Ectodermal cell (in vitro differentiated cells): ENCODE measurements at regions not wholly inside any gene's neighbourhood (a gene's known extent, or its start where the extent isn't known, plus 50 kb on each side); places are given as distances from the start of the nearest gene placed in this dataset.
"Not testable (repeated sequence)": the region's sequence is repeated elsewhere in the genome, so short reads cannot be mapped to it uniquely, and the experiment has no call there.

ENCODE experiments used
- H3K27ac ChIP-seq: 2 replicates; pipeline ENCODE4 v1.7.0; 2013; ENCODE audit warnings: mild to moderate bottlenecking, low read depth, low read length; ENCODE audit not compliant: insufficient read depth, poor library complexity, severe bottlenecking
- H3K27me3 ChIP-seq: 2 replicates; pipeline ENCODE4 v1.7.0; 2013; ENCODE audit warnings: mild to moderate bottlenecking, low read length; ENCODE audit not compliant: insufficient read depth, control insufficient read depth, poor library complexity, severe bottlenecking
- H3K36me3 ChIP-seq: one replicate; pipeline ENCODE4 v1.7.0; 2013; ENCODE audit warnings: low read length; ENCODE audit not compliant: control insufficient read depth, insufficient read depth
- H3K4me1 ChIP-seq: one replicate; pipeline ENCODE4 v1.7.0; 2013; ENCODE audit warnings: low read length; ENCODE audit not compliant: control insufficient read depth, insufficient read depth
- H3K4me3 ChIP-seq: 2 replicates; pipeline ENCODE4 v1.7.0; 2013; ENCODE audit warnings: low read depth, low read length, control low read depth; ENCODE audit not compliant: insufficient read depth
- H3K9me3 ChIP-seq: 2 replicates; pipeline ENCODE4 v1.7.0; 2013; ENCODE audit warnings: mild to moderate bottlenecking, low read length, moderate library complexity; ENCODE audit not compliant: control insufficient read depth
- WGBS, 2 experiments: methylation state at CpG; one replicate each; pipeline ENCODE4 v1.1.7; 2013; ENCODE audit warnings: missing lambda C conversion rate in 2 of 2; 5-methylcytosine and 5-hydroxymethylcytosine counted together

DNA sequence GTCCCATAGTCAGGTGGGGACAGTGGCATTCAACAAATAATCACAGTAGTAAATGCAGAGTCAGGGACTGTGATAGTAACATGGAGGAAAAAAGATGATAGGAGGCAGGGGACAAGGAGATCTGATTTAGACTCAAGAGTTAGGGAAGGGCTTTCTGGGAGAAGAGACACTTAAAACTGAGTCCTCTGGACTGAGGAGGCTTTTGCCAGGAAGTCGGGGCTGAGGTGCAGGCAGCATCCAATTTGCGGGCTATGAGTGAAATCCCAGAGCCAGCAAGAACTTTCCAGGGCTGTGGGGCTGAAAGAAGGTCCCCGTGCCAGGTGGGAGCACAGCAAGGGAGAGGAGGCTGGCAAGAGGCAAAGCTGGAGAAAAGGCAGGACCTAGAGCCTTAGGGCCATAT, 124.1 kb downstream of the KIF4B start:
- Histone ChIP-seq H3K4me3 (no peak overlapping the region), H3K36me3 (no peaks in the 10 kb centered on the region), H3K9me3 (no peaks in the 10 kb centered on the region), H3K4me1 (no peaks in the 10 kb centered on the region), H3K27ac (no peak overlapping the region), H3K27me3 (no peaks in the 10 kb centered on the region)
- 84 to 94% methylated on average over 3 of the region's 3 CpGs for WGBS, 2 experiments

GRCh38 chr5:155140646-155141045, 127.1 kb downstream of the KIF4B start:
- Histone ChIP-seq H3K4me1 (no peaks in the 10 kb centered on the region), H3K9me3 (no peaks in the 10 kb centered on the region), H3K36me3 (no peaks in the 10 kb centered on the region), H3K4me3 (no peak overlapping the region), H3K27me3 (no peaks in the 10 kb centered on the region), H3K27ac (no peak overlapping the region)
- WGBS, 2 experiments, result 93 to 94% methylated on average over 5 of the region's 5 CpGs

- Histone ChIP-seq H3K36me3 (no peaks in the 10 kb centered on the region), H3K4me3 (no peak overlapping the region), H3K4me1 (no peaks in the 10 kb centered on the region), H3K9me3 (no peaks in the 10 kb centered on the region), H3K27ac (no peak overlapping the region), H3K27me3 (no peaks in the 10 kb centered on the region)
Measured at GRCh38 chr5:155144956-155145355, 131.4 kb downstream of the KIF4B start.

DNA sequence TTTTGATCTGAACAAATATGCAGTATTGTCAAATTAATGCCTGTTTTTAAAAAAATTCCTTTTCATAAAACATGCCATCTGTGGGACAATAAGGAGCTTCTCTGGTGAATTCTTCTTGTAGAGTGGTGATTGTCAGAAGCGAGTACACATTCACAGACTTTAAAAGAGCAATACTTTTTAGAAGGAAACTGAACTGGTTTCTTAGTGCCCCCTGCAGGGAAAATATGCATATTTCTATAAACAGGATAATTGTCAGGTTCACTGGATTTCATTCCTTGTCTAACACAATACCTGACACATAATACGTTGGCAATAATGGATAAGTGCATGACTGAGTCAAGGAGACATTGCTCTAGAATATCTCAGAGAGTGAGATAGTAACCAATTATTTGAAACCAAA, 133.7 kb downstream of the KIF4B start:
- H3K36me3 ChIP-seq, result no peaks in the 10 kb centered on the region
- H3K4me3 ChIP-seq, result no peak overlapping the region
- no peaks in the 10 kb centered on the region for H3K4me1 ChIP-seq
- WGBS, 2 experiments, result 97 to 100% methylated on average over 2 of the region's 2 CpGs
- H3K27me3 ChIP-seq, result no peaks in the 10 kb centered on the region
- no peak overlapping the region for H3K27ac ChIP-seq
- no peaks in the 10 kb centered on the region for H3K9me3 ChIP-seq

GRCh38 chr5:155148694-155149093, 135.1 kb downstream of the KIF4B start:
- Histone ChIP-seq H3K27me3 (no peaks in the 10 kb centered on the region), H3K4me3 (no peak overlapping the region), H3K4me1 (no peaks in the 10 kb centered on the region), H3K9me3 (no peaks in the 10 kb centered on the region), H3K36me3 (no peaks in the 10 kb centered on the region), H3K27ac (no peak overlapping the region)
- WGBS, 2 experiments, result 100% methylated on average over 1 of the region's 1 CpG; no CpG with 5 or more reads in 1 of the 2 experiments

GRCh38 chr5:155150012-155150411, 136.5 kb downstream of the KIF4B start:
- Histone ChIP-seq H3K27me3 (no peaks in the 10 kb centered on the region), H3K9me3 (no peaks in the 10 kb centered on the region), H3K36me3 (no peaks in the 10 kb centered on the region), H3K4me1 (no peaks in the 10 kb centered on the region), H3K27ac (no peak overlapping the region), H3K4me3 (no peak overlapping the region)
- WGBS, 2 experiments, result 46 to 47% methylated on average over 4 of the region's 4 CpGs

GRCh38 chr5:155154973-155155372, 141.4 kb downstream of the KIF4B start:
- no peaks in the 10 kb centered on the region for H3K27me3 ChIP-seq
- no peaks in the 10 kb centered on the region for H3K36me3 ChIP-seq
- H3K4me1 ChIP-seq, result no peaks in the 10 kb centered on the region
- H3K4me3 ChIP-seq, result no peak overlapping the region
- H3K27ac ChIP-seq, result no peak overlapping the region
- H3K9me3 ChIP-seq, result no peaks in the 10 kb centered on the region

- not testable (repeated sequence) for H3K27me3 ChIP-seq, H3K36me3 ChIP-seq, H3K4me1 ChIP-seq, H3K4me3 ChIP-seq, H3K27ac ChIP-seq, H3K9me3 ChIP-seq
- WGBS, 2 experiments, result 84 to 89% methylated on average over 7 of the region's 7 CpGs
Measured at GRCh38 chr5:155163084-155163483, 149.5 kb downstream of the KIF4B start.

DNA sequence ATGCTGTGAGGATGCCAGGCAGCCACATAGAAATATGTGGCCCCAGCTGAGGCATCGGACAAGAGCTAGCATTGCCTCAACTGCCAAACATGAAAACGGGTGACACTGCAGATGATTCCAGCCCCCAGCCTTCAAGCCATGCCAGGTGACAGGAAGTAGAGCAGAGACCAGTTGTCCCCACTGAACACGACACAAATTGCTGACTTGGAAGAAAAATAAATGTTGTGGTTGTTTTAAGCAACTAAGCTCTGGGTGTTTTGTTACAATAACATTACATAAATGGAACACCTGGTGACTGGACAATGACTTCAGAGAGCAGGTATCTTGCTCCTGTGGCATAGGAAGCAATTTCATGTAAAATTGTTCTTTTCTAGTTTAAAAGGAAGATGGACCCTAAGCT, 154.2 kb downstream of the KIF4B start:
- Histone ChIP-seq H3K36me3 (no peaks in the 10 kb centered on the region), H3K4me3 (no peak overlapping the region), H3K4me1 (no peaks in the 10 kb centered on the region), H3K27ac (no peak overlapping the region), H3K9me3 (no peaks in the 10 kb centered on the region), H3K27me3 (no peaks in the 10 kb centered on the region)
- 91 to 92% methylated on average over 3 of the region's 3 CpGs for WGBS, 2 experiments

DNA sequence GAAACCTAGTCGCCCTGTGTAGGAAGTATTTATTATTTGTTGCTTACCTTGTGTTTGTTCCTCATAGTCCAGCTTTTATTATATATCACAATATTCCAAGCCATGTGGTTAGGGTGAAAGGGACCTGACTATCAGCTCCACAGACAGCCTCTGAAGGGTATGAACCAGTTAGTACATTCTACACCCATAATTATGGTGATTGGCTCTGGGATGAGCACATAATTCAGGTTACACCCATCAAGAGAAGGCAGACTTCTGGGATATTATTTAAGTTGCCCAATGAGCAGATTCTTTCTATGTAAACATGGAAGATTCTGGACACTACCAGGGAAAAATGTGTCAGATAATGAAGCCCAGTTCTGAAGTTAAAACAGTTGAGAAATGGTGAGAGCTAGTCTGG, 168.0 kb downstream of the KIF4B start:
- WGBS, 2 experiments, result no CpG with 5 or more reads among the region's 1 CpG
- Histone ChIP-seq H3K4me3 (no peak overlapping the region), H3K9me3 (no peaks in the 10 kb centered on the region), H3K27me3 (no peaks in the 10 kb centered on the region), H3K27ac (no peak overlapping the region), H3K4me1 (no peaks in the 10 kb centered on the region), H3K36me3 (no peaks in the 10 kb centered on the region)

DNA sequence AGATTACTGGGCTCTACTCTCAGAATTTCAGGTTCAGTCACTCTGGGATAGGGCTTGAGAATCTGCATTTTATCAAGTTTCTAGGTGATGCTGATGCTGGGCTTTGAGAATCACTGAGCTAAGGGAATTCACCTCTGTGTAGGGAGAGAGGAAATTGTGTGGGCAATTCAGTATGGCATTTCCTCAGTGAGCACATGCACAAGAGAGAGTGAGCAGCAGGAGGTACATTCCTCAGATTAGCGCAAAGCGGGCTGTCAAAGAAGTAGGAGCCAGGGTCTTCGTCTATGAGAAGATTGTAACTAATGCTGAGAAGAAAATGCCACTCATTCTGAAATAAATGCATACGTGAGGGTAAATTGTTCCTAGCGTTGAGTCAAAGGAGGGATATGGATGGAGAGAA, 175.9 kb downstream of the KIF4B start:
- WGBS, 2 experiments, result 60 to 71% methylated on average over 5 of the region's 5 CpGs
- no peaks in the 10 kb centered on the region for H3K27me3 ChIP-seq
- H3K9me3 ChIP-seq, result no peaks in the 10 kb centered on the region
- no peak overlapping the region for H3K4me3 ChIP-seq
- H3K27ac ChIP-seq, result no peak overlapping the region
- no peaks in the 10 kb centered on the region for H3K4me1 ChIP-seq
- H3K36me3 ChIP-seq, result no peaks in the 10 kb centered on the region
